Caki2 (cell line): ENCODE measurements at regions not wholly inside any gene's neighbourhood (a gene's known extent, or its start where the extent isn't known, plus 50 kb on each side); places are given as distances from the start of the nearest gene placed in this dataset.

Source experiments
- DNase-seq: peaks from one replicate; pipeline ENCODE4 v3.0.0-alpha.2; 2015; ENCODE audit warnings: low read depth
- in situ Hi-C: cut with HindIII; loops from 2 replicates; pipeline ENCODE4 v1.10.0; 2016; ENCODE audit warnings: low sequenced_read_pairs, low pct_unique_long_range_greater_than_20kb, mixed read lengths

DNA sequence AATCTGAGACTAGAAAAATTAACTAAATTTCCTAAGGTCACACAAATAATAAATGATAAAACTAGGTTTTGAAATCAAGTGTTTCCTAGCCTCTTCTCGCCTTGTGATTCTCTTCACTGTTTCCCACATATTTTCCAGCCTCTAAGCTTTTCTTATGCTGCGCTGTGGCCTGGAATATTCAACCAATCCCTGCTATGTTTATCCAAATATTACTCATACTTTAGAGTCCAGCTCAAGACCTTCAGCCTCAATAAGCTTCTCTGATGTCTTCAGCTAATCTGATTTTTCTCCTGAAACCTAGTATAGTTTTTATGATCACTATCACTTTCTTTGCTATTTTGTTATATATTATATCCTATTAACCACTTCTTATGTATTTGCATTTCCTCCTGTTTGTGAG, 303.1 kb upstream of the CDH6 start:
- in situ Hi-C loops = no loop called here

DNA sequence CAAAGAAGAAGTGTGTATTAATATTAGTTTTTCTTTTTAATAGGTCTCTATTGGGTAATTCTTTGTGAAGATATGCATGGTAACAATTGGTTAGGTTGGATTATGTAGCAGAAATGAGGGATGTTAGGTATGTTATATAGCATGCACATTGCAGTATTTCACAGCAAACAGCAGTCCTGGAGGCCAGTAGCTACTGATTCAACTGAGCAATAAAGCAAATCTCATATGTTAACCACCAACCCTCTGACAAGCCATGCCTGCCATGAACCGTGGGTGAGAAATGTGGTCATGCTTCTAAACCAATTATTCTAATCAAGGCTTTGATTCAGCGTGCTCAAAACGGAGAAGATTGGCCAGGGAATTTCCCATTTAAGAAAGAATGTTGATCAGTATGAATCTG, 313.0 kb upstream of the CDH6 start:
- no peak for DNase-seq
- in situ Hi-C loops = no loop called here

More for the DNA sequence above, 303.1 kb upstream of the CDH6 start:
- DNase-seq = no peak

DNA sequence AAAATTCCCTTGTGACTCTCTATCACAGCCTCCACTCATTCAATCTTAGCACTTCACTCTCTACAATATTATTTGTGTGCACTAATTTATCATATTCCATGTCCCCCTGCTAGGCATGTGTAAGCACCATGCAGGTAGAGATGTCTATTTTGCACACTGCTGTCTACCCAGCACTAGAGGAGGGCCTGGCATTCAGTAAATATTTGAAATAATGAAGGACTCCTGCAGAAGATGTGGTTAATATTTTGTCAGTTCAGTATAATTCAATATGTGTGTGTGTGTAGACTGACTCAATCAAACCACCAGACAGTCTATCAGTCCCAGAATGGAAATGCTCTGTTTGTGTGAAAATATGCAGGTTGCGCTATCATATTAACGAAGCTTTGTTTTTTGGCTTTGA, 313.6 kb upstream of the CDH6 start:
- DNase-seq = no peak
- in situ Hi-C loops = no loop called here

DNA sequence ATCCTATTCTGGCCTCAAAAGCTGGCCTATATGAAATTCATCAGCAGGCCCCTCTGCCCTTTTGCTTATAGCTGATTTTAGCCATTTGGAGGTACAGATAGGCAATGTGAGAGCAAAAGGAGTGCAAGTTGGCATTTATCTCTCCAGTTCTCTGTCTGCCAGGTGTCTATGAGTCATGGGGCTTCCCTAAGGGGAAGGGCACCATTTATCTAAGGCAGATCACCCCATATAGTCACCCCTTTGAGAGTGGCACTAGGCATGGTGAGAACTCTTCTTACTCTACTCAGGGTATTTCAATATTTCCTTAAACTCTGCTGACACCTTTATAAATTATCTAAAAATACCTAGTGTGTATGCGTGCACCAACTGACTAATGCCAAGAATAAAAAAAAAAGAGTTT, 314.7 kb upstream of the CDH6 start:
- in situ Hi-C loops = no loop called here
- DNase-seq = no peak

DNA sequence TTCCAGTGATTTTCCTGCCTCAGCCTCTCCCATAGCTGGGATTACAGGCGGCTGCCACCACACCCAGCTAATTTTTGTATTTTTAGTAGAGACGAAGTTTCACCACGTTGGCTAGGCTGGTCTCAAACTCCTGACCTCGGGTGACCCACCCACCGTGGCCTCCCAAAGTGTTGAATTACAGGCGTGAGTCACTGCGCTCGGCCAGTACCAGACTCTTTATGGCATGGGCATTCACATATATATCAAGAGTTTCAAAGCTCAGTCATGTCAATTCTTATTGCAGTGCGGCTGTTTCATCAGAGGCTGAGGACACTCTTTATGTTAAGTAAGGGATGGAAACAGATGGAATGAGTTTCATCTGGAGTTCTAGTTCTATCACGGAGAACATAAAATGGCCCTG, 315.2 kb upstream of the CDH6 start:
- in situ Hi-C loops = no loop called here

DNA sequence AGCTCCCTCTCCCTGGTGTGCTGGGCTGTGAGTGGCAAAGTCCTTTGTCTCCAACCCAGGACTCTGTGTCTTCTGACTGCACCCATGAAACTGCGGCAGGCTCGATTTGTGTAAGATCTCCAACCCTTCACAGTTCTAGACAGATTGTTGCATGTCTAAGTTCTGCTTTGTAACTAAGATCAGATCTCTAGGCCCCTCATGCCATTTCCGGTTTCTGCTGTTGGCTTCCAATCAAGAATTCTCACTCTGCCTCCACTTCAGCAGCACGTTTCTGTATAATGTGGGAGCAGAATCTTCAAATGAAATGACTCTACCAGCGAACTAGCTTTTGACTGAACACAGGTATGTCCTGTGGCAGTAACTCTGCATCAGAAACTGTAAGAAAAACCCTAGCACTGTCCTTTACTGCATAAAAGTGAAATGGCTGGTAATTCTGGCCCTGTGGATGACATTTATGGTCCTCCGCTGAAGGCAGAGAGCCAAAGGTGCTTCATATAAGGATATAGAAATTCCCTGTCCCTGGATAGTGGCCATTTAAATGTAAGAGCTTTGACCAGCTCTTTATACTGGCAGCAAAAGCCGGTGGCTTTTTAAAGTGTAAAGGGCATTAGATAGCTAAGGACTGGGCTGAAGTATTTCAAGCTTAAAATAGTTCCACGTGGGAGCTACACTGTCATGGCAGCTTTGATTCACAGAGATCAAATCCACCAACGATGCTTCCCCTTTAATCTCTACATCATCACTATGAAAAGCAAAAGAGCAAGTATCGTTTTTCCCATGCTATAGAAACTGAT, 319.0 kb upstream of the CDH6 start:
- in situ Hi-C loops = no loop called here
- no peak for DNase-seq

More for the DNA sequence above, 315.2 kb upstream of the CDH6 start:
- no peak for DNase-seq

DNA sequence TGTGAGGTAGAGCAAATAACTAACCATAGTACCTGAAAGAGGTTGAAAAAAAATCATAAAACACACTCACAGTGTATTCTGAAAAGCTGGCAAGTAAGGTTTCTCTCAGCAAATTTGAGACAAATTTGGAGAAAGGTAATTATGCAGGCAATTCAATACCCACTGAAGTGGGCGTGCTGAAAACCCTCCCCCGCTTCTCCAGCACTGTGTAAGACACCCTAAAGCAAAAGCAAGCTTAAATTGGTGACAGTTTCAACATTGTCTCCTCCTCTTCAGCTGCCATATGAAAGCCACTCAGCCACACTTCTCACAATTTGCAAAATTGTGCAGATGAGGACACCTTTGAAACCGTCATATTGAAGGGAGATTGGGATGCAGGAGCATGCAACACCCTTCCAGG, 322.3 kb upstream of the CDH6 start:
- DNase-seq = no peak
- in situ Hi-C loops = no loop called here

DNA sequence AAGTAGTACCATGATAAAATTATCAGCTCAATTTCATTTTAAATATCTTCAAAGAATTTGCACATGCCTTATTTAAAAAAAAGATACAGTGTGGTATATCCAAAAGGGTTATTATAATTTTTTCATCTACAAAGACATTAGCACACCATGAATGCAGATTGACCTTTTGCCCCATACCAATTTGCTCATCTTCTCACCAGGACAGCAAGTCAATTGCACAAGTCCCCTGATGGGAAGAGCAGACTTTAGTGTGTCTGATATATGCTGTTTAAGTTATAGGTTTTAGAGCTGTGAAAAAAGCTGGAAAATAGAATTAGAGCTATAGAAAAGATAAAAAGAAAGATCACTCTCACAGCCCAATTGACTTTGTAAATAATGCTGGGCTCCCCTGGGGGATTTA, 325.8 kb upstream of the CDH6 start:
- in situ Hi-C loops = no loop called here
- DNase-seq = no peak

DNA sequence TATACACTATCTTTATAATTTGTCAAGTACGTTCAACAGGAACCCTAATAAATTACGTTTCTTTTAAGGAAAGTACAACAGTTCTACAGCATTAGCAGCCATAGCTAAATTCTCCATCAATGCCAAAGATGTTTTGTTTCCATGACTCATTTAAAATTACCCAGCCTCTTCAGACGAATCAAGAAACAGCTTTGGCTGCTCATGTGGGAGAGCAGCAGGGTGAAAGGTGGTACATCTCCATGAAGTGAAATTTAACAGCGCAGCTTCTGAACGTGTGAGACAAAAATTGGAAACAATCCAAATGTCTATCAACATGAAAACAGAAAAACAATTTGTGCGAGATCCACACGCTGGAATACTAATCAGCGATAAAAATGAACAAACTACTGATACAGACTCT, 327.3 kb upstream of the CDH6 start:
- in situ Hi-C loops = no loop called here
- no peak for DNase-seq

DNA sequence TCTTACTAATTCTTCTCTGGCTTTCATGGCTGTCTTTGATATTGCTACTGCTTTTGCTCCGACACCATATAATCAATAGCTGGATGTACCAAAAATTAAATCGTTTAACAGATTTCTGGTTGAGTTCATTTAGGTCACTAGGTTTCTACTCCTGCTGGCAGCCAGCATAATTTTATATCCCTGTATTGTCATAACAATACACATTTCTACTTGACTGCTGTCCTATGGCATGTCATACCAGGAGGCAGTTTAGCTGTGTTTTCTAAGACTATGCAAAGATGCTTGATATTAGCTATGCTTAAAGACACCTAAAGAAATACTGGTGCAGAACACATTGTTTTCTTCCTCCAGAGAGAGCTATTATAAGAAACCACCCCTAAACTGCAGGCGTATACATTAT, 337.2 kb upstream of the CDH6 start:
- no peak for DNase-seq
- in situ Hi-C loops = no loop called here

DNA sequence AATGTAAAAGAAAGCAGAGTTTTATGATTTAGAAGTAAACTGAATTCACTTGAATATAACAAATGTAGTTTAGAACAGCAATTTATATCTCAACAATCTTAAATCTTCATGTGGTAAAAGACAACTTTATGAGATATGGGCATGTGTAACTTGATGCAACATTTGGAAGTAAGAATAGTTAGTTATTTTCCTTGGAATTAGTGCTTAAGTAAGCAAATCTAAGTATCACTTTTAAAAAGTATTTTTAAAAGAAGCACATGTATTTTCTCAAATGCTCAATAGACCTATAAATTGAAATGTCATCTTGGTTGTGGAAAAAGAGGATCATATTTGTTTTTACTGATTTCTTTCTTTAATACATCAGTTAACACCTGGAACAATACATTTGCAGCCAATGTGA, 340.3 kb upstream of the CDH6 start:
- in situ Hi-C loops = no loop called here
- no peak for DNase-seq

DNA sequence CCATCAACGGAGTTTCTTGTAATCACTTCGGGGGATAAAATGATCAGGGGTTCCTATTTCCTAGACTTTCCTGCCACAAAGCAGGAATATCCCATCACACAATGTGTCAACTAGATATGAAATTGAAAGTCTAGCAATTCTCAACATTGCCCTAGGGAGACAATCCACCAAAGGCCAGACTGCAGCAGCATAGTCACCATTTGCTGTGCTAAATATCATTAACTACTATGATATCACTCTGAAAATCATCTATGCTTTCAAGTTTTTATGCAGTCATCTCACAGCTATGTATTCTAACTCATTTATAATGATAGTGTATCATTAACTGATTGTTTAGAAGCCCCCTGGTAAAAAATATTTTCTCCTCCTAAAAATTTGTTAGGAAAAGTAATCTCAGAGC, 342.6 kb upstream of the CDH6 start:
- no peak for DNase-seq
- in situ Hi-C loops = no loop called here

DNA sequence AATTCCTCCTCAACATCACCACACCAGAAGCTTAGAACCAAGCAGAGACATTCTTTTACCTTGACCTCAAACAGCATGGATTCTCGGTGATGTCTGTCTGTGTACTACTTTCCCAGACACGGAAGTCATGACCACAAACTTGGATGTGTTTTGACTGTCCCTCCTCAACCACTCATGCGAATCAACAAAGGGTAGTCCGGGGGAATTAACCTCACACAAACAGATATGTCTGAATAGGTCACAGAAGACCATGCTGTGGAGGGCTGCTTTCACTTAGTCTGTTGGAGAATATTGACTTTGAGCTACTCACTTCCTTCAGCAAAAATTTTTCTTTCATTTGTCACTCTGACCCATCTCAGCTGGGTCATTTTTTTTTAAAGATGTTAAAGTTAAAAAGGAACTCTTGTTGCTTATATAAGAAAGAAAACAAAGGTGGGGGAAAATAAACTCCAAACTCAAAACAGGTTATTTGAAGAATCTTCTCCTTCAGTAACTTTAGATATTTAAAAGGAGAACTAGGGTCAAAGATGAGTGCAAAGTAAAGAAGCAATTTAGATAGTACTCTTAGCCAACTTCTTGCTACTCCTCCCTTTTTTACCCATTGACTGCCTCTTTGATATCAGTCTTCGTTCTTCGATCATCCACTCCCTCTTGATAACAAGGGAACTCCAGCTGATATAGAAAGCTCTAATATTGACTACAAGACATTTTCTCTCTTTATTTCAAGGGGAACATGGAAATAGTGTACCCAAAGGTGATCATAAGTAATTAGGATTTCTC, 343.4 kb upstream of the CDH6 start:
- peak; percentile 97 for DNase-seq
- in situ Hi-C loops = no loop called here

DNA sequence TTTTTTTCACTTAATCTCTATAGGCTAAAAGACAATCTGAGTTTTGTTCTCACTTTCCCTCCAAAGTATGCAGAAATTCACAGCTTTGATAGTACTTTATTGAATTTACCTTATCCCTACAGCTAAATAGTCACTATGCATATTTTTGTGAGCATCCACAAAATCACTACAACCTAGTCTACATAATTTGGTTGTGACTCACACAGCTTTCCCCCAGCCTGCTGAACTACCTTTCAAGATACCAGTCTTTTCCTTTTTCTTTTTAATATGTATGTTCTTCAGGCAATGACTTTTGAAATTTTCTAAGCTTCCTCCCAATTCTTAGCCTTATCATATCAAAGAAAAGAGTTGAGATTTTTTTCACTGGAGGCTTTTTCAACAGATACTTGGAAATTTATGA, 347.3 kb upstream of the CDH6 start:
- in situ Hi-C loops = no loop called here
- DNase-seq = no peak

DNA sequence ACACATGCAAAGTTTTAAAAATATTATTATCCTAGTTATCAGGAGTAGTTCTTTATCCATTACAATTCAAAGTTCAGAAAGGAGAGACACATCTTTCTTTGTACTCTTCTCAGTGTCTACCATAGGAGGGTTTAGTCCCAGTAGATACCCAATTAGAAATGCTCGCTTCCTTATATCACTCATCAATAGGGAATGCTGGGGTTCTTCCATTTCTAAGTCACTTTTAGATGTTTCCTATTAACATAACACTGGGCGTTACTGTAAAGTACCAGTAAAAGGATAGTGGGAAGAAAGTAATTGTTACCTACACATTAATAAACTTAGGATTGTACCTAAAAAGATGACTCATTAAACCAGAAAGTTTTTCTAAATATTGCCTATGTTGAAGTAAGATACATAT, 348.3 kb upstream of the CDH6 start:
- no peak for DNase-seq
- in situ Hi-C loops = no loop called here

DNA sequence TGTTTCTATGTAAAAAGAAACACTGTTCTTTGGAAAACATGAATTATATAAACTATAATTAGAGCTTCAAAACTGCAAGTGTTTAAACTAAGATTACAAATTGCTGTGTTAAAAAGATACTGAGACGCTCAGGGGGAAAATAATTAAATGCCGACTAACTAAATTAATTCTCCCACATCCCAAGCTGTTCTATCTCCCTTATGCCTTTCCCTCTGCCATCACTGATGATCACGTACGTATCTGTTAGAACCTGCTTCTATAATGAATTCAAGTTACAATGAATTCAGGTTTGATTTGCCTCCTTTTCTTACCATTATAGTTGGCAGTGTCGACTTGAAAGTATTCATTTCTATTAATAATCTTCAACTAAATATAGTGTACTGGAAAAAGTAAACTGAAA, 349.9 kb upstream of the CDH6 start:
- in situ Hi-C loops = no loop called here
- no peak for DNase-seq

DNA sequence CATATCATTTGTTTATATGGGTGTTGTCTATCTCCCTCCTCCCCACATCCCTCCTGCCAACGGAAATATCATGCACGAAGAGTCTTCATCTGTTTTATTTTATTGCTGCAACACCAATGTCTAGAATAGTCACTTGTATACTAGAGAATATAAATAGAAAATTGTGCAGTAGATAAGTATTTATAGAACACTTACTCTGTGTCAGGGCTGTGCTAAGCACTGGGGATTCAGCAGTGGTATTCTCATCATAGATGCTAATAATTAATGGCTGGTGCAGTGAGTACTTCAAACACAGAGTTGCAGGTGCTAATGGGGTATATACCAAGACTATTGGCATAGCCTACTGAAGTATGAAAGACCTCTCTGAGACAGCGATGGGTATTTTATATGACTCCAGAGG, 353.5 kb upstream of the CDH6 start:
- in situ Hi-C loops = no loop called here
- no peak for DNase-seq

DNA sequence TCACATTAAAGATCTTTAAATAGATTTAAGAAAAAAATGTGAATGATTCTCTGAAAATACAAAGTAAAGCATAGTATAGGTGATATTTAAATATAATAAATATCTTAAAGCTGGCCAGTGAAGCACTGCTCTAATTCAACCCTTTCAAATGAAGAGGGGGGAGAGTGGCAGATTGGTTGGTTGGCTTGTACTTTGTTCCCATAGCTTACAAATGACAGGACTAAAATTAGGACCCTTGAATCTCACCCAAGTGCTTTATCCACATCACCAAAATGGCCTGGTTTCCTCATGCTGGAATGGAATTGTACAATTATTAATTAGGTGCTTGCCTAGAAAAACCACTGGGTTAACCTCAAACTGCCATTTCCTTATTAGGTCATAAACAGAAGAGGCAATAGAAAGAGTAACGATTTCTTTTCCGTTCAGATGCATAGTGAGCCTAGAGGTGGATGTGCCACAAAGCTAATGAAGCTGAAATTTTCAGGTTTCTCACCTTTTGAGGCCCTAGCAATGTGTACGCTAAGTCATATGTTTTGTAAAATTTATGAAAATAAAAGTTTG, 354.5 kb upstream of the CDH6 start:
- peak; percentile 26 for DNase-seq
- in situ Hi-C loops = no loop called here

DNA sequence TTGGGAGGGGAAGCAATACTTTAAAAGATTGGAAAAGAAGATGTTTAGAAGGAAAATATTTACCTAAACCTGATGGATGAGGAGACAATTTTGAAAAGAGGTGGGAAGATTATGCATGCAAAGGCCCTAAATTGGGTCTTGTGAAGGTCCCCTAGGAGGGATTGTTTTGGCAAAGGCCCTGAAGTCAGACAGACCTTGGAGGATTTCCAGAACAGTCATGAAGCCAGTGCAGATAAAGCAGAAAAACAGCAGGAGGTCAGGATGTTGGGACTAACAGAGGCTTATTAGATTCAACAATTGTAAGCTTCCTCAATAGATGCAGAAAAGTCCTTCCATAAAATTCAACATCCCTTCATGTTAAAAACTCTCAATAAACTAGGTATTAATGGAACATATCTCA, 361.0 kb upstream of the CDH6 start:
- in situ Hi-C loops = no loop called here
- DNase-seq = no peak

DNA sequence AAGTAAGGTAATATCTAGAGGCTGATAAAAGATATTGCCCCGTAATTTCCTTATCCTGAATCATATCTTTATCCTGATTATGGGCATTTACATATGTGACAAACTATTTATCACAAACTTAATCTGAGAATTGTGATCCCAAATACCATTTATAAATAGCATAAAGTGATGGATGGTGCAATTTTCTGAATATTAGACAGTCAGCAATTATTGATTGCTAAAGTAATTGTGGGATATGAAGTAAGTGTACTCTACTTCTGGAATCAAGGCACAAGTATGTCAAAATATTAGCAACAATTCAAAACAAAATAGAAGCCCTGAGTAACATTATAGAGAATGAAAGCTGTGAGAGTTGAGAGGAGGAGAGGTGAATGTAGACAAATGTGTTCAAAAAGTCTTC, 361.9 kb upstream of the CDH6 start:
- no peak for DNase-seq
- in situ Hi-C loops = no loop called here
